GM18505 (cell line): ENCODE measurements at regions not wholly inside any gene's neighbourhood (a gene's known extent, or its start where the extent isn't known, plus 50 kb on each side); places are given as distances from the start of the nearest gene placed in this dataset.

Source experiments
- ATAC-seq: cut with Tn5 transposase; IDR thresholded peaks from one replicate; pipeline ENCODE4 v1.9.1; 2021; ENCODE audit not compliant: unreplicated experiment
- POLR2A ChIP-seq: IDR thresholded peaks from 4 replicates; pipeline ENCODE4 v1.6.1; 2011; ENCODE audit warnings: borderline replicate concordance; ENCODE audit not compliant: insufficient read depth, insufficient read length; ENCODE audit errors: extremely low read depth

GRCh38 chr11:109203176-109203575 is 218.8 kb upstream of the C11orf87 start:
- no peak for ATAC-seq
- no peak for TF ChIP-seq POLR2A

- ATAC-seq, result no peak
- TF ChIP-seq POLR2A, result no peak
Observed at GRCh38 chr11:109205312-109205711, 216.7 kb upstream of the C11orf87 start.

- TF ChIP-seq POLR2A, result no peak
- ATAC-seq, result no peak
Observed at GRCh38 chr11:109208121-109208520, 213.9 kb upstream of the C11orf87 start.

- no peak for ATAC-seq
- TF ChIP-seq POLR2A, result no peak
Observed at GRCh38 chr11:109209572-109209971, 212.4 kb upstream of the C11orf87 start.

- no peak for ATAC-seq
- no peak for TF ChIP-seq POLR2A
Observed at GRCh38 chr11:109221190-109221589, 200.8 kb upstream of the C11orf87 start.

GRCh38 chr11:109222761-109223160 is 199.2 kb upstream of the C11orf87 start:
- no peak for ATAC-seq
- TF ChIP-seq POLR2A, result no peak

GRCh38 chr11:109223451-109223850 is 198.5 kb upstream of the C11orf87 start:
- no peak for TF ChIP-seq POLR2A
- ATAC-seq, result no peak

GRCh38 chr11:109229682-109230081 is 192.3 kb upstream of the C11orf87 start:
- no peak for ATAC-seq
- TF ChIP-seq POLR2A, result no peak

GRCh38 chr11:109236188-109236587 is 185.8 kb upstream of the C11orf87 start:
- no peak for TF ChIP-seq POLR2A
- no peak for ATAC-seq

- TF ChIP-seq POLR2A, result no peak
- no peak for ATAC-seq
Observed at GRCh38 chr11:109236696-109237095, 185.3 kb upstream of the C11orf87 start.

GRCh38 chr11:109237636-109238035 is 184.4 kb upstream of the C11orf87 start:
- no peak for TF ChIP-seq POLR2A
- no peak for ATAC-seq

GRCh38 chr11:109241988-109242536 is 179.9 kb upstream of the C11orf87 start:
- no peak for ATAC-seq

GRCh38 chr11:109247071-109247470 is 174.9 kb upstream of the C11orf87 start:
- TF ChIP-seq POLR2A, result no peak
- no peak for ATAC-seq

More at GRCh38 chr11:109241988-109242536, 179.9 kb upstream of the C11orf87 start:
- no peak for TF ChIP-seq POLR2A

- ATAC-seq, result no peak
Observed at GRCh38 chr11:109249597-109249996, 172.4 kb upstream of the C11orf87 start.

GRCh38 chr11:109251230-109251629 is 170.8 kb upstream of the C11orf87 start:
- TF ChIP-seq POLR2A, result no peak
- ATAC-seq, result no peak

More at GRCh38 chr11:109249597-109249996, 172.4 kb upstream of the C11orf87 start:
- no peak for TF ChIP-seq POLR2A
